HCT116 (cell line): ENCODE measurements at regions not wholly inside any gene's neighbourhood (a gene's known extent, or its start where the extent isn't known, plus 50 kb on each side); places are given as distances from the start of the nearest gene placed in this dataset.

ENCODE experiments used
- ATAC-seq: fragments of 200-7000 bp; cut with Tn5 transposase; 2 replicates; pipeline ENCODE4 v1.9.1; 2020; ENCODE audit warnings: mild to moderate bottlenecking, moderate library complexity
- BruUV-seq: library from RNA; stranded (reverse); fragments of 400-500 nt; replicated peaks from 2 replicates; lab custom pipeline; 2021; lab: Mats Ljungman, UMichigan
- CTCF ChIA-PET: fragments of 300-600 bp; sonication (Branson Sonifier 250); formaldehyde crosslinking; loops from one replicate; lab custom pipeline; 2021; ENCODE audit warnings: antibody characterized with exemption; lab: Charles Lee
- POLR2A ChIA-PET: fragments of 300-600, 350-600 bp; sonication (Branson Sonifier 250); formaldehyde crosslinking; loops from one replicate; lab custom pipeline; 2021; ENCODE audit warnings: antibody characterized with exemption; lab: Charles Lee
- RAD21 ChIA-PET, 2 experiments: fragments of 300-600 bp; sonication (Branson Sonifier 250); formaldehyde crosslinking; loops; one replicate each; lab custom pipeline; 2023; ENCODE audit warnings: low total read pairs in 2 of 2; ENCODE audit not compliant: uncharacterized antibody in 2 of 2, unreplicated experiment in 2 of 2, low non-redundant PET in 1 of 2; lab: Charles Lee
- DNase-seq: peaks from one replicate; pipeline ENCODE4 v3.0.0-alpha.2; 2010; ENCODE audit warnings: low read depth, low spot score
- H2AFZ ChIP-seq: fragments of 200-600 bp; shearing (Covaris generic), sonication (generic); 2 replicates; pipeline ENCODE4 v1.6.1; 2017; ENCODE audit warnings: low read depth, mixed run types, mixed read lengths, antibody characterized with exemption, low read length; ENCODE audit not compliant: poor library complexity, severe bottlenecking
- H3K27ac ChIP-seq: 2 replicates; pipeline ENCODE4 v1.5.1; 2012; ENCODE audit warnings: low read depth, low read length
- H3K27me3 ChIP-seq: fragments of 200-600 bp; sonication (generic); 2 replicates; pipeline ENCODE4 v1.6.1; 2016; ENCODE audit warnings: mixed run types, low read length, mixed read lengths; ENCODE audit not compliant: insufficient read depth
- H3K36me3 ChIP-seq, 2 experiments: fragments of 200-500 bp in 1 of 2; fragments of 200-600 bp in 1 of 2; sonication (Bioruptor generic) in 1 of 2; sonication (generic) in 1 of 2; 2 replicates each; pipeline versions ENCODE4 v1.5.1 to v1.6.1; 2014 to 2016; ENCODE audit warnings: low read length in 2 of 2, inconsistent platforms in 1 of 2, mixed read lengths in 1 of 2, mixed run types in 1 of 2; ENCODE audit not compliant: insufficient read depth in 2 of 2, control insufficient read depth in 1 of 2
- H3K4me1 ChIP-seq, 2 experiments: fragments of 200-600 bp in 1 of 2; sonication (generic) in 1 of 2; 2 replicates each; pipeline versions ENCODE4 v1.5.1 to v1.6.1; 2012 to 2017; ENCODE audit warnings: low read length in 2 of 2, inconsistent platforms in 1 of 2, mild to moderate bottlenecking in 1 of 2, mixed read lengths in 1 of 2, mixed run types in 1 of 2, moderate library complexity in 1 of 2; ENCODE audit not compliant: insufficient read depth in 2 of 2, control insufficient read depth in 1 of 2
- H3K4me2 ChIP-seq: fragments of 200-600 bp; sonication (generic); 2 replicates; pipeline ENCODE4 v1.6.1; 2017; ENCODE audit warnings: mixed run types, low read length, mixed read lengths
- H3K4me3 ChIP-seq, 2 experiments: fragments of 200-600 bp in 1 of 2; sonication (generic) in 1 of 2; replicated peaks in 1 of 2; 2 replicates each; pipeline ENCODE4 v1.5.1; 2011 to 2016; ENCODE audit warnings: low read length in 2 of 2, control low read depth in 1 of 2, low read depth in 1 of 2, mild to moderate bottlenecking in 1 of 2, mixed read lengths in 1 of 2, mixed run types in 1 of 2
- H3K79me2 ChIP-seq: fragments of 200-600 bp; sonication (generic); 2 replicates; pipeline ENCODE4 v1.6.1; 2017; ENCODE audit warnings: mild to moderate bottlenecking, mixed run types, low read length, moderate library complexity, mixed read lengths; ENCODE audit not compliant: insufficient read depth
- H3K9ac ChIP-seq: fragments of 200-600 bp; sonication (generic); 2 replicates; pipeline ENCODE4 v1.6.1; 2016; ENCODE audit warnings: low read length, mixed read lengths
- H3K9me2 ChIP-seq: fragments of 200-600 bp; sonication (generic), shearing (Covaris generic); 2 replicates; pipeline ENCODE4 v1.6.1; 2017; ENCODE audit warnings: mixed run types, mild to moderate bottlenecking, moderate library complexity; ENCODE audit not compliant: insufficient read depth
- H3K9me3 ChIP-seq, 2 experiments: fragments of 200-500 bp in 1 of 2; fragments of 200-600 bp in 1 of 2; sonication (Bioruptor generic) in 1 of 2; sonication (generic) in 1 of 2; 2 replicates each; pipeline ENCODE4 v1.6.1; 2014 to 2017; ENCODE audit warnings: low read length in 2 of 2, mixed read lengths in 2 of 2, inconsistent platforms in 1 of 2, low read depth in 1 of 2, mild to moderate bottlenecking in 1 of 2, mixed run types in 1 of 2, moderate library complexity in 1 of 2; ENCODE audit not compliant: control insufficient read depth in 1 of 2, insufficient read depth in 1 of 2
- H4K20me1 ChIP-seq: fragments of 200-600 bp; sonication (generic), shearing (Covaris generic); 2 replicates; pipeline ENCODE4 v1.6.1; 2017; ENCODE audit warnings: mixed run types, mild to moderate bottlenecking, moderate library complexity; ENCODE audit not compliant: insufficient read depth
- CEBPB ChIP-seq: IDR thresholded peaks from 2 replicates; pipeline ENCODE4 v1.6.1; 2012; ENCODE audit warnings: low read depth
- CTCF ChIP-seq, 3 experiments: fragments of 200-600 bp in 1 of 3; sonication (generic) in 1 of 3; IDR thresholded peaks in 2 of 3; conservative IDR thresholded peaks in 1 of 3; 2 replicates each; pipeline ENCODE4 v1.5.1; 2012 to 2017; ENCODE audit warnings: low read depth in 2 of 3, low read length in 2 of 3, antibody characterized with exemption in 1 of 3, borderline replicate concordance in 1 of 3, control low read depth in 1 of 3, mild to moderate bottlenecking in 1 of 3, mixed read lengths in 1 of 3, mixed run types in 1 of 3, moderate library complexity in 1 of 3; ENCODE audit not compliant: insufficient read depth in 1 of 3
- EGR1 ChIP-seq: IDR thresholded peaks from 2 replicates; pipeline ENCODE4 v1.6.1; 2012; ENCODE audit warnings: low read depth
- ELF1 ChIP-seq: IDR thresholded peaks from 2 replicates; pipeline ENCODE4 v1.6.1; 2012; ENCODE audit warnings: low read depth, borderline replicate concordance
- EZH2 ChIP-seq: fragments of 200-600 bp; sonication (generic); IDR thresholded peaks from 2 replicates; pipeline ENCODE4 v1.6.1; 2017; ENCODE audit warnings: antibody characterized with exemption, mixed run types
- FOSL1 ChIP-seq: IDR thresholded peaks from 2 replicates; pipeline ENCODE4 v1.6.1; 2012; ENCODE audit warnings: low read depth
- JUND ChIP-seq: IDR thresholded peaks from 2 replicates; pipeline ENCODE4 v1.6.1; 2012
- POLR2A ChIP-seq: IDR thresholded peaks from 2 replicates; pipeline ENCODE4 v1.7.0; 2011; ENCODE audit warnings: borderline replicate concordance; ENCODE audit not compliant: insufficient read depth, insufficient read length; ENCODE audit errors: extremely low read depth
- POLR2AphosphoS5 ChIP-seq: IDR thresholded peaks from 2 replicates; pipeline ENCODE4 v1.6.1; 2011; ENCODE audit warnings: mild to moderate bottlenecking, low read depth, low read length, moderate library complexity
- RAD21 ChIP-seq: IDR thresholded peaks from 2 replicates; pipeline ENCODE4 v1.6.1; 2012; ENCODE audit warnings: low read depth, mild to moderate bottlenecking
- REST ChIP-seq: IDR thresholded peaks from 2 replicates; pipeline ENCODE4 v1.6.1; 2012; ENCODE audit warnings: low read depth
- SIN3A ChIP-seq: IDR thresholded peaks from 2 replicates; pipeline ENCODE4 v1.6.1; 2012; ENCODE audit warnings: low read depth
- SP1 ChIP-seq: IDR thresholded peaks from 2 replicates; pipeline ENCODE4 v1.6.1; 2012; ENCODE audit warnings: low read depth
- TCF7L2 ChIP-seq: IDR thresholded peaks from 2 replicates; pipeline ENCODE4 v1.7.0; 2011; ENCODE audit warnings: borderline replicate concordance, inconsistent platforms; ENCODE audit not compliant: insufficient read depth, insufficient read length; ENCODE audit errors: extremely low read depth
- YY1 ChIP-seq: IDR thresholded peaks from 2 replicates; pipeline ENCODE4 v1.6.1; 2011; ENCODE audit warnings: low read length, low read depth, moderate library complexity, mild to moderate bottlenecking; ENCODE audit not compliant: insufficient replicate concordance; ENCODE audit errors: extremely low read depth
- ZFX ChIP-seq: fragments of 450-650 bp; IDR thresholded peaks from 2 replicates; pipeline ENCODE4 v1.6.1; 2017
- ZNF274 ChIP-seq: fragments of 200-500 bp; sonication (Bioruptor generic); IDR thresholded peaks from 2 replicates; pipeline ENCODE4 v1.6.1; 2014; ENCODE audit warnings: mild to moderate bottlenecking, low read depth, low read length, inconsistent platforms
- intact Hi-C: fragments of 100-400 bp; cut with micrococcal nuclease; formaldehyde crosslinking; loops from 2 replicates; pipeline ENCODE4 v1.10.0; 2022

GRCh38 chr2:239608260-239608659 lies 207.4 kb upstream of the HDAC4 start:
- ChIA-PET RAD21 (no interaction called here), POLR2A (no interaction called here)
- ATAC-seq = no peak
- BruUV-seq = no TSS peak
- Histone ChIP-seq H3K4me2 (no peak overlapping the region), H2AFZ (no peak overlapping the region), H3K9me3 (no peaks in the 10 kb centered on the region; a peak in 1 of 4 replicates), H3K9ac (no peak overlapping the region)
- no peak for TF ChIP-seq SP1
- no peak for TF ChIP-seq JUND
- TF ChIP-seq ELF1 = no peak
- no peak for TF ChIP-seq CEBPB
- TF ChIP-seq YY1 = no peak
- no peak for TF ChIP-seq ZFX
- TF ChIP-seq CTCF (IDR thresholded peaks at IDR 0.05 in 2 of 3, conservative IDR thresholded peaks at IDR 0.05 in 1 of 3; ENCODE audit: borderline replicate concordance in 1 of 3, insufficient read depth in 1 of 3, low read depth in 2 of 3, low read length in 2 of 3) = no peak
- TF ChIP-seq, all 23 proteins: peak for 0
- no peak for DNase-seq
- no peaks in the 10 kb centered on the region for H4K20me1 ChIP-seq
- no peak overlapping the region for H3K27ac ChIP-seq
- H3K4me1 ChIP-seq = no peaks in the 10 kb centered on the region
- no peaks in the 10 kb centered on the region for H3K36me3 ChIP-seq
- no peak overlapping the region for H3K4me3 ChIP-seq
- intact Hi-C loops = no loop called here
- CTCF ChIA-PET = no interaction called here
- peaks cover 3% of the 10 kb centered on the region; the same call in 1 of the 2 replicates for H3K27me3 ChIP-seq
- H3K79me2 ChIP-seq = no peaks in the 10 kb centered on the region
- H3K9me2 ChIP-seq = no peaks in the 10 kb centered on the region

- Histone ChIP-seq H3K4me3 (no peak overlapping the region), H3K36me3 (no peaks in the 10 kb centered on the region), H4K20me1 (no peaks in the 10 kb centered on the region), H3K27ac (no peak overlapping the region), H3K4me2 (no peak overlapping the region), H3K27me3 (peaks cover 3% of the 10 kb centered on the region; the same call in 1 of the 2 replicates), H3K9me3 (no peaks in the 10 kb centered on the region; a peak in 1 of 4 replicates), H3K9ac (no peak overlapping the region), H3K4me1 (no peaks in the 10 kb centered on the region), H3K79me2 (no peaks in the 10 kb centered on the region), H2AFZ (no peak overlapping the region), H3K9me2 (no peaks in the 10 kb centered on the region)
- RAD21 ChIA-PET = no interaction called here
- no peak for ATAC-seq
- BruUV-seq = no TSS peak
- POLR2A ChIA-PET = no interaction called here
- CTCF ChIA-PET = no interaction called here
- DNase-seq = no peak
- intact Hi-C loops = no loop called here
- TF ChIP-seq EZH2 (no peak), RAD21 (no peak), SIN3A (no peak), FOSL1 (no peak), POLR2A (no peak), TCF7L2 (no peak), SP1 (no peak), POLR2AphosphoS5 (no peak), ZNF274 (no peak), EGR1 (no peak), CEBPB (no peak), REST (no peak), JUND (no peak)
These were observed 206.8 kb upstream of the HDAC4 start for GRCh38 chr2:239607517-239608191.
